H1 (cell line): ENCODE measurements at regions not wholly inside any gene's neighbourhood (a gene's known extent, or its start where the extent isn't known, plus 50 kb on each side); places are given as distances from the start of the nearest gene placed in this dataset.

Source experiments
- CTCF ChIA-PET: fragments of 300-600 bp; sonication (Branson Sonifier 250); formaldehyde crosslinking; loops from one replicate; lab custom pipeline; 2021; ENCODE audit not compliant: partially characterized antibody; lab: Charles Lee
- POLR2A ChIA-PET: fragments of 300-600 bp; sonication (Branson Sonifier 250); formaldehyde crosslinking; loops from one replicate; lab custom pipeline; 2021; ENCODE audit warnings: inconsistent platforms; ENCODE audit not compliant: partially characterized antibody; lab: Charles Lee
- DNase-seq, 2 experiments: peaks; one replicate each; pipeline versions ENCODE4 v3.0.0 to v3.0.0-alpha.2; 2010 to 2022; ENCODE audit warnings: low spot score in 2 of 2, low read depth in 1 of 2, mixed read lengths in 1 of 2
- FAIRE-seq: peaks from 2 replicates; lab custom pipeline; 2011; peaks lifted over from hg19 to GRCh38; lab: Jason Lieb, UNC
- H2AFZ ChIP-seq: 2 replicates; pipeline ENCODE4 v1.8.1; 2012; ENCODE audit warnings: low read length, inconsistent platforms
- H2AK5ac ChIP-seq: 2 replicates; pipeline ENCODE4 v1.6.1; 2013; ENCODE audit warnings: low read depth, low read length
- H2BK120ac ChIP-seq: replicated peaks from 2 replicates; pipeline ENCODE3; 2013; ENCODE audit warnings: low read depth, low read length, inconsistent platforms
- H2BK12ac ChIP-seq: 2 replicates; pipeline ENCODE4 v1.6.1; 2013; ENCODE audit warnings: low read depth, low read length
- H2BK15ac ChIP-seq: 2 replicates; pipeline ENCODE4 v1.6.1; 2013; ENCODE audit warnings: low read length
- H2BK20ac ChIP-seq: 2 replicates; pipeline ENCODE4 v1.6.1; 2013; ENCODE audit warnings: low read length
- H2BK5ac ChIP-seq: 2 replicates; pipeline ENCODE4 v1.6.1; 2013; ENCODE audit warnings: low read depth, low read length
- H3K14ac ChIP-seq: 2 replicates; pipeline ENCODE4 v1.6.1; 2013; ENCODE audit warnings: inconsistent platforms; ENCODE audit not compliant: insufficient read length
- H3K18ac ChIP-seq: 2 replicates; pipeline ENCODE4 v1.6.1; 2013; ENCODE audit warnings: low read length; ENCODE audit errors: extremely low read depth
- H3K23ac ChIP-seq: 2 replicates; pipeline ENCODE4 v1.6.1; 2013; ENCODE audit warnings: inconsistent platforms; ENCODE audit not compliant: insufficient read length
- H3K23me2 ChIP-seq: 2 replicates; pipeline ENCODE4 v1.6.1; 2013; ENCODE audit warnings: low read depth, low read length
- H3K27ac ChIP-seq: 2 replicates; pipeline ENCODE4 v1.6.1; 2011; ENCODE audit warnings: low read depth, low read length, inconsistent platforms
- H3K27me3 ChIP-seq, 4 experiments: replicated peaks in 1 of 4; 1 replicate in 1 of 4; 2 replicates in 3 of 4; pipeline versions ENCODE4 v1.6.1 to v1.8.1; 2011 to 2013; ENCODE audit warnings: low read length in 3 of 4, mild to moderate bottlenecking in 3 of 4, inconsistent platforms in 2 of 4, mixed read lengths in 2 of 4, moderate library complexity in 1 of 4; ENCODE audit not compliant: control insufficient read depth in 3 of 4, insufficient read depth in 3 of 4; ENCODE audit errors: extremely low read depth in 1 of 4
- H3K36me3 ChIP-seq, 4 experiments: 2 replicates each; pipeline versions ENCODE4 v1.6.1 to v1.8.1; 2011 to 2013; ENCODE audit warnings: mild to moderate bottlenecking in 4 of 4, low read length in 3 of 4, moderate library complexity in 2 of 4, control low read depth in 1 of 4, inconsistent platforms in 1 of 4; ENCODE audit not compliant: insufficient read depth in 4 of 4, control insufficient read depth in 2 of 4
- H3K4ac ChIP-seq: replicated peaks from 2 replicates; pipeline ENCODE3; 2013; ENCODE audit warnings: low read length, low read depth, mixed read lengths, inconsistent platforms; ENCODE audit not compliant: insufficient read length
- H3K4me1 ChIP-seq, 4 experiments: replicated peaks in 1 of 4; 1 replicate in 1 of 4; 2 replicates in 3 of 4; pipeline versions ENCODE4 v1.6.1 to v1.8.1; 2011 to 2013; ENCODE audit warnings: low read length in 3 of 4, inconsistent platforms in 2 of 4, mixed read lengths in 1 of 4; ENCODE audit not compliant: insufficient read depth in 4 of 4, control insufficient read depth in 3 of 4
- H3K4me2 ChIP-seq, 2 experiments: 2 replicates each; pipeline versions ENCODE4 v1.6.1 to v1.8.1; 2011 to 2013; ENCODE audit warnings: low read depth in 2 of 2, low read length in 2 of 2, control low read depth in 1 of 2, inconsistent platforms in 1 of 2, mild to moderate bottlenecking in 1 of 2; ENCODE audit not compliant: insufficient read depth in 1 of 2
- H3K4me3 ChIP-seq, 4 experiments: fragments of 200-600, 300-600 bp in 1 of 4; sonication (generic), shearing (Covaris generic), sonication (Bioruptor Twin) in 1 of 4; 2 replicates each; pipeline versions ENCODE4 v1.5.1 to v1.8.1; 2011 to 2016; ENCODE audit warnings: low read length in 4 of 4, low read depth in 3 of 4, control low read depth in 2 of 4, inconsistent platforms in 2 of 4, mild to moderate bottlenecking in 2 of 4, mixed read lengths in 1 of 4, moderate library complexity in 1 of 4; ENCODE audit not compliant: insufficient read depth in 2 of 4; ENCODE audit errors: extremely low read depth in 1 of 4
- H3K56ac ChIP-seq: replicated peaks from 2 replicates; pipeline ENCODE3; 2013; ENCODE audit warnings: low read depth, mild to moderate bottlenecking, mixed read lengths, low read length, inconsistent platforms; ENCODE audit not compliant: insufficient read length
- H3K79me1 ChIP-seq: 2 replicates; pipeline ENCODE4 v1.6.1; 2013; ENCODE audit warnings: low read depth, low read length, control low read depth
- H3K79me2 ChIP-seq, 2 experiments: 2 replicates each; pipeline versions ENCODE4 v1.6.1 to v1.8.1; 2012 to 2013; ENCODE audit warnings: low read length in 2 of 2, mild to moderate bottlenecking in 2 of 2, inconsistent platforms in 1 of 2; ENCODE audit not compliant: insufficient read depth in 2 of 2, control insufficient read depth in 1 of 2
- H3K9ac ChIP-seq, 4 experiments: replicated peaks in 1 of 4; 1 replicate in 1 of 4; 2 replicates in 3 of 4; pipeline versions ENCODE4 v1.6.1 to v1.8.1; 2011 to 2013; ENCODE audit warnings: low read depth in 3 of 4, low read length in 3 of 4, control low read depth in 2 of 4, mild to moderate bottlenecking in 2 of 4, moderate library complexity in 2 of 4, inconsistent platforms in 1 of 4; ENCODE audit errors: extremely low read depth in 1 of 4
- H3K9me3 ChIP-seq, 2 experiments: 2 replicates each; pipeline versions ENCODE4 v1.6.1 to v1.8.1; 2012 to 2013; ENCODE audit warnings: mild to moderate bottlenecking in 2 of 2, moderate library complexity in 2 of 2, control low read depth in 1 of 2, inconsistent platforms in 1 of 2, low read depth in 1 of 2, low read length in 1 of 2, mixed read lengths in 1 of 2; ENCODE audit not compliant: insufficient read depth in 2 of 2
- H4K20me1 ChIP-seq, 2 experiments: replicated peaks in 1 of 2; 2 replicates each; pipeline versions ENCODE3 to v1.8.1; 2011 to 2013; ENCODE audit warnings: inconsistent platforms in 2 of 2, low read length in 2 of 2, mild to moderate bottlenecking in 1 of 2; ENCODE audit not compliant: insufficient read depth in 2 of 2, control insufficient read depth in 1 of 2
- H4K5ac ChIP-seq: 2 replicates; pipeline ENCODE4 v1.6.1; 2013; ENCODE audit warnings: low read length, low read depth, mixed read lengths, inconsistent platforms; ENCODE audit not compliant: insufficient read length
- H4K8ac ChIP-seq: 2 replicates; pipeline ENCODE4 v1.8.0; 2013; ENCODE audit warnings: mild to moderate bottlenecking, moderate library complexity, low read length, inconsistent platforms; ENCODE audit not compliant: insufficient read depth; ENCODE audit errors: extremely low read depth
- H4K91ac ChIP-seq: replicated peaks from 2 replicates; pipeline ENCODE3; 2013; ENCODE audit warnings: low read length, mixed read lengths, inconsistent platforms; ENCODE audit not compliant: insufficient read length
- ATF2 ChIP-seq: IDR thresholded peaks from 2 replicates; pipeline ENCODE4 v1.6.1; 2012; ENCODE audit warnings: low read length, inconsistent platforms
- EZH2 ChIP-seq: fragments of 200-600 bp; sonication (generic); IDR thresholded peaks from 2 replicates; pipeline ENCODE4 v1.7.1; 2012; ENCODE audit warnings: low read depth, mild to moderate bottlenecking, moderate library complexity, low read length, inconsistent platforms; ENCODE audit not compliant: severe bottlenecking
- POLR2AphosphoS5 ChIP-seq: IDR thresholded peaks from 2 replicates; pipeline ENCODE4 v1.6.1; 2011; ENCODE audit warnings: low read depth, low read length
- TAF7 ChIP-seq: optimal IDR thresholded peaks from 2 replicates; pipeline ENCODE3; 2011; ENCODE audit warnings: low read depth, mild to moderate bottlenecking, inconsistent platforms, low read length, moderate library complexity, borderline replicate concordance
- WGBS, 2 experiments: shearing (Covaris generic) in 1 of 2; methylation state at CpG; one replicate each; pipeline versions ENCODE4 v1.1.6 to v1.1.7; 2013 to 2015; ENCODE audit warnings: low lambda C conversion rate in 2 of 2, mixed read lengths in 2 of 2, inconsistent platforms in 1 of 2, low coverage in 1 of 2, missing lambda C conversion rate in 1 of 2; ENCODE audit not compliant: insufficient replicate concordance in 2 of 2, insufficient coverage in 1 of 2, insufficient read length in 1 of 2; ENCODE audit errors: extremely low coverage in 1 of 2, missing lambda C conversion rate in 1 of 2; 5-methylcytosine and 5-hydroxymethylcytosine counted together

GRCh38 chr18:1916869-1917523 lies 654.3 kb downstream of the METTL4 start:
- Histone ChIP-seq H3K36me3 (no peaks in the 10 kb centered on the region), H3K18ac (no peak overlapping the region), H3K4me1 (no peaks in the 10 kb centered on the region), H2AK5ac (no peak overlapping the region), H3K23me2 (no peaks in the 10 kb centered on the region), H3K79me1 (no peaks in the 10 kb centered on the region), H3K4ac (no peak overlapping the region), H3K23ac (no peak overlapping the region), H3K4me2 (no peak overlapping the region), H3K4me3 (no peak overlapping the region), H2AFZ (no peak overlapping the region), H4K8ac (no peak overlapping the region), H3K14ac (no peak overlapping the region), H2BK12ac (no peak overlapping the region), H3K27ac (no peak overlapping the region), H4K91ac (no peak overlapping the region), H2BK5ac (no peak overlapping the region), H4K5ac (no peak overlapping the region), H3K9ac (no peak overlapping the region), H3K27me3 (no peaks in the 10 kb centered on the region), H3K79me2 (no peaks in the 10 kb centered on the region), H3K56ac (no peak overlapping the region), H2BK120ac (no peak overlapping the region), H4K20me1 (no peaks in the 10 kb centered on the region), H3K9me3 (peaks cover 0 to 5% of the 10 kb centered on the region in 2 experiments; a peak in 1 of 4 replicates), H2BK20ac (no peak overlapping the region), H2BK15ac (no peak overlapping the region)
- FAIRE-seq (no peak), DNase-seq (no peak)
- CTCF ChIA-PET = no interaction called here
- POLR2A ChIA-PET = no interaction called here
- WGBS, 2 experiments = 94% methylated on average over 2 of the region's 2 CpGs; no CpG with 5 or more reads in 1 of the 2 experiments
- no peak for TF ChIP-seq TAF7
- no peak for TF ChIP-seq EZH2
- no peak for TF ChIP-seq POLR2AphosphoS5
- TF ChIP-seq ATF2 = no peak
